ENCODE measurements at regions not wholly inside any gene's neighbourhood (a gene's known extent, or its start where the extent isn't known, plus 50 kb on each side); places are given as distances from the start of the nearest gene placed in this dataset.
"Not testable (repeated sequence)": the region's sequence is repeated elsewhere in the genome, so short reads cannot be mapped to it uniquely, and the experiment has no call there.

GRCh38 chr5:155773680-155774079 lies 553.3 kb upstream of the SGCD start:
- no peak for DNase-seq

GRCh38 chr5:155780260-155780659 lies 546.7 kb upstream of the SGCD start:
- DNase-seq = no peak

- DNase-seq = no peak
Measured at GRCh38 chr5:155783246-155783645, 543.7 kb upstream of the SGCD start.

GRCh38 chr5:155783791-155784190 lies 543.2 kb upstream of the SGCD start:
- no peak for DNase-seq

- no peak for DNase-seq
Measured at GRCh38 chr5:155786108-155786507, 540.9 kb upstream of the SGCD start.

- no peak for DNase-seq
Measured at GRCh38 chr5:155792873-155793272, 534.1 kb upstream of the SGCD start.

- no peak for DNase-seq
Measured at GRCh38 chr5:155794795-155795194, 532.2 kb upstream of the SGCD start.

- DNase-seq = no peak
Measured at GRCh38 chr5:155799308-155799707, 527.7 kb upstream of the SGCD start.

- DNase-seq = no peak
Measured at GRCh38 chr5:155807884-155808576, 518.9 kb upstream of the SGCD start.

- DNase-seq = no peak
Measured at GRCh38 chr5:155815248-155815647, 511.7 kb upstream of the SGCD start.

- DNase-seq = no peak
Measured at GRCh38 chr5:155822177-155822576, 504.8 kb upstream of the SGCD start.

- DNase-seq = no peak
Measured at GRCh38 chr5:155826611-155827507, 500.1 kb upstream of the SGCD start.

GRCh38 chr5:155827508-155827815 lies 499.5 kb upstream of the SGCD start:
- not testable (repeated sequence) for DNase-seq

- no peak for DNase-seq
Measured at GRCh38 chr5:155827949-155828348, 499.0 kb upstream of the SGCD start.

- no peak for DNase-seq
Measured at GRCh38 chr5:155831491-155831890, 495.5 kb upstream of the SGCD start.

GRCh38 chr5:155833287-155833686 lies 493.7 kb upstream of the SGCD start:
- DNase-seq = no peak

- DNase-seq = no peak
Measured at GRCh38 chr5:155834271-155834975, 492.5 kb upstream of the SGCD start.

GRCh38 chr5:155836089-155836803 lies 490.7 kb upstream of the SGCD start:
- DNase-seq = no peak

GRCh38 chr5:155838394-155838793 lies 488.6 kb upstream of the SGCD start:
- no peak for DNase-seq

GRCh38 chr5:155839251-155840037 lies 487.5 kb upstream of the SGCD start:
- no peak for DNase-seq

GRCh38 chr5:155844542-155844941 lies 482.4 kb upstream of the SGCD start:
- DNase-seq = no peak

GRCh38 chr5:155850370-155850769 lies 476.6 kb upstream of the SGCD start:
- DNase-seq = no peak

Data from occipital lobe (tissue), 1 donor.